C4-2B (cell line): ENCODE measurements at regions not wholly inside any gene's neighbourhood (a gene's known extent, or its start where the extent isn't known, plus 50 kb on each side); places are given as distances from the start of the nearest gene placed in this dataset.

Experiments used
- CTCF ChIP-seq: fragments of 450-650 bp; conservative IDR thresholded peaks from 2 replicates; pipeline ENCODE4 v1.5.1; 2017; ENCODE audit warnings: mild to moderate bottlenecking
- ZFX ChIP-seq: fragments of 450-650 bp; IDR thresholded peaks from 2 replicates; pipeline ENCODE4 v1.6.1; 2017

GRCh38 chr13:21817878-21818277 is 147.0 kb downstream of the FGF9 start:
- TF ChIP-seq CTCF (no peak), ZFX (no peak)
